NOMO-1 treated with DMSO at 0.1 percent for 48 hours (cell line): ENCODE measurements at regions not wholly inside any gene's neighbourhood (a gene's known extent, or its start where the extent isn't known, plus 50 kb on each side); places are given as distances from the start of the nearest gene placed in this dataset.

Experiments used
- DNase-seq: peaks from one replicate; lab custom pipeline; 2025; ENCODE audit not compliant: unreplicated experiment; lab: John Stamatoyannopoulos, UW

- no peak for DNase-seq
Measured at GRCh38 chr22:46090036-46090591, 60.2 kb upstream of the PPARA start.

- DNase-seq, result no peak
Measured at GRCh38 chr22:46090631-46091201, 59.6 kb upstream of the PPARA start.

GRCh38 chr22:46091277-46091977 is 58.9 kb upstream of the PPARA start:
- DNase-seq, result no peak

- no peak for DNase-seq
Measured at GRCh38 chr22:46092011-46092410, 58.3 kb upstream of the PPARA start.

GRCh38 chr22:46092670-46093410 is 57.5 kb upstream of the PPARA start:
- DNase-seq, result no peak

GRCh38 chr22:46093796-46094195 is 56.5 kb upstream of the PPARA start:
- no peak for DNase-seq

- DNase-seq, result no peak
Measured at GRCh38 chr22:46094676-46095075, 55.6 kb upstream of the PPARA start.

- no peak for DNase-seq
Measured at GRCh38 chr22:46096051-46096450, 54.3 kb upstream of the PPARA start.

GRCh38 chr22:46096706-46097230 is 53.6 kb upstream of the PPARA start:
- DNase-seq, result no peak

- no peak for DNase-seq
Measured at GRCh38 chr22:46097268-46097900, 52.9 kb upstream of the PPARA start.

- DNase-seq, result no peak
Measured at GRCh38 chr22:46098525-46099475, 51.5 kb upstream of the PPARA start.

- DNase-seq, result no peak
Measured at GRCh38 chr22:46099740-46100139, 50.6 kb upstream of the PPARA start.

GRCh38 chr22:46100401-46101105 is 49.8 kb upstream of the PPARA start:
- DNase-seq, result no peak
